ENCODE measurements at regions not wholly inside any gene's neighbourhood (a gene's known extent, or its start where the extent isn't known, plus 50 kb on each side); places are given as distances from the start of the nearest gene placed in this dataset.

GRCh38 chr12:90842477-90842876 is 112.5 kb downstream of the CCER1 start:
- H3K27ac Mint-ChIP-seq = no peak overlapping the region
- no peaks in the 10 kb centered on the region for H3K4me1 Mint-ChIP-seq (ENCODE audit: low read depth)
- peaks cover under 1% of the 10 kb centered on the region for H3K9me3 Mint-ChIP-seq
- H3K27me3 Mint-ChIP-seq = no peaks in the 10 kb centered on the region
- no peak overlapping the region for H3K4me3 Mint-ChIP-seq
- no peaks in the 10 kb centered on the region for H3K36me3 Mint-ChIP-seq (ENCODE audit: low read depth)

- no peaks in the 10 kb centered on the region for H3K36me3 Mint-ChIP-seq (ENCODE audit: low read depth)
- no peak overlapping the region for H3K27ac Mint-ChIP-seq
- H3K9me3 Mint-ChIP-seq = no peaks in the 10 kb centered on the region
- H3K4me3 Mint-ChIP-seq = no peak overlapping the region
- no peaks in the 10 kb centered on the region for H3K4me1 Mint-ChIP-seq (ENCODE audit: low read depth)
- no peaks in the 10 kb centered on the region for H3K27me3 Mint-ChIP-seq
These were observed 113.6 kb downstream of the CCER1 start for GRCh38 chr12:90841336-90841735.

DNA sequence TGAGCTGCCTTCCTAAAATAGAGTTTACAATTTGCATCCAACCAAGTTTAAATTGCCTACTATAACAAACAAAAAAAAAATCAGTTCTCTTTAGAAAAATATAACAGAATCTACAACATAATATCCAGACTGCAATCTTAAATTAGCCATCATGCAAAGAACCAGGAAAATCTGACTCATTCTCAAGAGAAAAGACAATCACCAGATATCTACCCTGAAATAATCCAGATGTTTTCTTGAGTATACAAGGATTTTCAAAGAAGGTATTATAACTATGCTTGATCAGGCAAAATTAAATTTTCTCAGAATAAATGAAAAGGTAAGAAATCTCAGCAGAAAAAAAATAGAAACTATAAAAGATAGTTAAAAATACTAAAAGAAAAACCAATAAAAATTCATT is 115.6 kb downstream of the CCER1 start:
- Mint-ChIP-seq H3K9me3 (no peaks in the 10 kb centered on the region), H3K27me3 (no peaks in the 10 kb centered on the region), H3K36me3 (ENCODE audit: low read depth) (no peaks in the 10 kb centered on the region)

GRCh38 chr12:90836689-90837088 is 118.3 kb downstream of the CCER1 start:
- Mint-ChIP-seq H3K27me3 (no peaks in the 10 kb centered on the region), H3K4me1 (ENCODE audit: low read depth) (no peaks in the 10 kb centered on the region), H3K9me3 (no peaks in the 10 kb centered on the region), H3K4me3 (no peak overlapping the region), H3K36me3 (ENCODE audit: low read depth) (no peaks in the 10 kb centered on the region), H3K27ac (no peak overlapping the region)

More for the DNA sequence above, 115.6 kb downstream of the CCER1 start:
- H3K4me1 Mint-ChIP-seq (ENCODE audit: low read depth) = no peaks in the 10 kb centered on the region
- H3K27ac Mint-ChIP-seq = no peak overlapping the region
- H3K4me3 Mint-ChIP-seq = no peak overlapping the region

- no peaks in the 10 kb centered on the region for H3K9me3 Mint-ChIP-seq
- H3K4me1 Mint-ChIP-seq (ENCODE audit: low read depth) = no peaks in the 10 kb centered on the region
- no peaks in the 10 kb centered on the region for H3K36me3 Mint-ChIP-seq (ENCODE audit: low read depth)
- H3K4me3 Mint-ChIP-seq = no peak overlapping the region
- no peaks in the 10 kb centered on the region for H3K27me3 Mint-ChIP-seq
- H3K27ac Mint-ChIP-seq = no peak overlapping the region
These were observed 121.7 kb downstream of the CCER1 start for GRCh38 chr12:90833228-90833627.

- H3K4me1 Mint-ChIP-seq (ENCODE audit: low read depth) = no peaks in the 10 kb centered on the region
- H3K27me3 Mint-ChIP-seq = no peaks in the 10 kb centered on the region
- H3K4me3 Mint-ChIP-seq = no peak overlapping the region
- H3K9me3 Mint-ChIP-seq = no peaks in the 10 kb centered on the region
- H3K36me3 Mint-ChIP-seq (ENCODE audit: low read depth) = no peaks in the 10 kb centered on the region
- no peak overlapping the region for H3K27ac Mint-ChIP-seq
These were observed 122.5 kb downstream of the CCER1 start for GRCh38 chr12:90832427-90832826.

DNA sequence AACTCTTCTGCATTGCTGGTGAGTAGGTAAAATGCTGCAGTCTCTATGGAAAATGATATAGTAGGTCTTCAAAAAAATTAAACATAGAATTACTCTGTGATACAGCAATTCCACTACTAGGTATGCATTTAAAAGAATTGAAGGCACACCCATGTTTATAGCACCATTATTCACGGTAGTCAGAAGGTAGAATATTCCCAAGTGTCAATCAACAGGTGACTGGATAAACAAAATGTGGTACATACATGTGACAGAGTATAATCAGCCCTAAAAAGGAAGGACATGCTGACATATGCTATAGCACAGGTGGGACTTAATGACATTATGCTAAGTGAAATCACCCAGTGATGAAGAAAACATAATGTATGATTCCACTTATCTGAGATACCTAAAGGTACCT is 123.3 kb downstream of the CCER1 start:
- H3K4me3 Mint-ChIP-seq = no peak overlapping the region
- H3K4me1 Mint-ChIP-seq (ENCODE audit: low read depth) = no peaks in the 10 kb centered on the region
- H3K36me3 Mint-ChIP-seq (ENCODE audit: low read depth) = no peaks in the 10 kb centered on the region
- H3K9me3 Mint-ChIP-seq = no peaks in the 10 kb centered on the region
- H3K27ac Mint-ChIP-seq = no peak overlapping the region
- no peaks in the 10 kb centered on the region for H3K27me3 Mint-ChIP-seq

DNA sequence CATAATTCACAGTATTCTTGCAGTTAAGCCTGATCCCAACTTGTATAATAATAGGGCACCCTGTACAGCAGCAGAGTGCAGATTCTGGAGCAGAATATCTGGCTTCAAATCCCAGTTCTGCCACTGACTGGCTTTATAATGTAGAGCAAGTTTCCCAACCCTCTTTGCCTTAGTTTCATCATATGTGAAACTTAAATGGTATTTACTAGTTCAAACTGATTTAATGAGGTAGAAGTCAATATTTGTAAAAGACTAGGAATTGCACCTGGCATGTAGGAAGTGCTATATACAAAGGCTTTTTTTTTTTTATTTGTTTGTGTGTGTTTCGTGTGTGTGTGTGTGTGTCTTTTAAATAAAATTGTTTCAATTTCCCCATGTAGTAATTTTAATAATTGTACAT is 125.9 kb downstream of the CCER1 start:
- H3K9me3 Mint-ChIP-seq = no peaks in the 10 kb centered on the region
- no peak overlapping the region for H3K27ac Mint-ChIP-seq
- H3K36me3 Mint-ChIP-seq (ENCODE audit: low read depth) = no peaks in the 10 kb centered on the region
- no peak overlapping the region for H3K4me3 Mint-ChIP-seq
- no peaks in the 10 kb centered on the region for H3K4me1 Mint-ChIP-seq (ENCODE audit: low read depth)
- H3K27me3 Mint-ChIP-seq = no peaks in the 10 kb centered on the region

GRCh38 chr12:90828621-90829020 is 126.4 kb downstream of the CCER1 start:
- H3K4me1 Mint-ChIP-seq (ENCODE audit: low read depth) = no peaks in the 10 kb centered on the region
- H3K27me3 Mint-ChIP-seq = no peaks in the 10 kb centered on the region
- H3K27ac Mint-ChIP-seq = no peak overlapping the region
- H3K4me3 Mint-ChIP-seq = no peak overlapping the region
- H3K36me3 Mint-ChIP-seq (ENCODE audit: low read depth) = no peaks in the 10 kb centered on the region
- H3K9me3 Mint-ChIP-seq = no peaks in the 10 kb centered on the region

DNA sequence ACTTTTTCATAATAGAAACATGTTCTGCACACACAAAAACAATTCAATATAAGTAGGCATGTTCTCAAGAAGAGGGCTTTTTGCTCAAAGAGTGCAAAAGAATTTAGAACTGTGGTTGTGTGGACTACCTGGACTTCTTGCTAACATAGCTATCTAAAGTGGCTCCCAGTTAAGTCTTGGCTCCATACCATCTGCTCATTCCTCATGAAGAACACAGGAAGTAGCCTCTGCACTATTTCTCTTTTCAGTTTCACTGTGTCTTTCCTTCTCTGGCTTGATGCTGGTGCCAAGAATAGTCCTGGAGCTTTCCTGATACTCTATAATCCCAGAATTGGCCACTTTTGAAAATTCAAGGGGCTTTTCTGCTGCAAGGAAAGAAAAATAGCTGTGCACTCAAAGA is 127.4 kb downstream of the CCER1 start:
- Mint-ChIP-seq H3K27me3 (no peaks in the 10 kb centered on the region), H3K9me3 (no peaks in the 10 kb centered on the region), H3K4me1 (ENCODE audit: low read depth) (no peaks in the 10 kb centered on the region), H3K36me3 (ENCODE audit: low read depth) (no peaks in the 10 kb centered on the region), H3K27ac (no peak overlapping the region), H3K4me3 (no peak overlapping the region)

DNA sequence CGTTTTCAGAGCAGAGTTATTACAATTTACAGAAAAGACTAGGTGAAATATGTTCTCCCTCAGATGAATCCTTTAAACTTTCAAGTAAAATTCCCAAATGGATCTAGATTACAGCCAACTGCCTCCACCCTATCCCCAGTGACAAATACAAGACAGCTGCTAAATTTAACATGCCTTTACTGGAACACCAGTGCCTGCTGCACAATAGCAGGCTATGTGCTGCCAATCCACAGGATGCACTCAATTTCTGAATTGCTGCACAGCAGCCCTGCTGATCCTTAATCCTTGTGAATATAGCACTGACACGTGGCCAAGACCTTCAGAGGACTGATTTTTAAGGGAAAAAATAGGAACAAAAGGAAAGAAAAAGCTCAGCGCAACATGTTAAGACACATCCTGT is 128.9 kb downstream of the CCER1 start:
- Mint-ChIP-seq H3K36me3 (ENCODE audit: low read depth) (no peaks in the 10 kb centered on the region), H3K4me1 (ENCODE audit: low read depth) (no peaks in the 10 kb centered on the region), H3K9me3 (no peaks in the 10 kb centered on the region), H3K4me3 (no peak overlapping the region), H3K27me3 (no peaks in the 10 kb centered on the region), H3K27ac (no peak overlapping the region)

DNA sequence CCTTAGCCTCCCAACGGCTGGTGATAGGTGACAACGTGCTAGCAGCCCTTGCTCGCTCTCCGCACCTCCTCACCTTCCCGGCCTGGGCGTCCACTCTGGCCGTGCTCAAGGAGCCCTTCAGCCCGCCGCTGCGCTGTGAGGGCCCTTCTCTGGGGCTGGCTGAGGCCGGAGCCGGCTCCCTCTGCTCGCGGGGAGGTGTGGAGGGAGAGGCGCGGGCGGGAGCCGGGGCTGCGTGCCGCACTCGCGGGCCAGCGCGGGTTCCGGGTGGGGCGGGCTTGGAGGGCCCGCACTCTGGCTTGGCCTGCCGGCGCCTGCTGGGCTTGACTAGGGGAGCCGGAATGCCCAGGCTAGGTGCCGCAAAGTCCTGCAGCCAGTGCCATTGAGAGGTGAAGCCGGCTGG is 131.1 kb downstream of the CCER1 start:
- H3K4me3 Mint-ChIP-seq = no peak overlapping the region
- H3K27me3 Mint-ChIP-seq = no peaks in the 10 kb centered on the region
- H3K4me1 Mint-ChIP-seq (ENCODE audit: low read depth) = no peaks in the 10 kb centered on the region
- H3K27ac Mint-ChIP-seq = no peak overlapping the region
- H3K36me3 Mint-ChIP-seq (ENCODE audit: low read depth) = no peaks in the 10 kb centered on the region
- H3K9me3 Mint-ChIP-seq = no peaks in the 10 kb centered on the region

DNA sequence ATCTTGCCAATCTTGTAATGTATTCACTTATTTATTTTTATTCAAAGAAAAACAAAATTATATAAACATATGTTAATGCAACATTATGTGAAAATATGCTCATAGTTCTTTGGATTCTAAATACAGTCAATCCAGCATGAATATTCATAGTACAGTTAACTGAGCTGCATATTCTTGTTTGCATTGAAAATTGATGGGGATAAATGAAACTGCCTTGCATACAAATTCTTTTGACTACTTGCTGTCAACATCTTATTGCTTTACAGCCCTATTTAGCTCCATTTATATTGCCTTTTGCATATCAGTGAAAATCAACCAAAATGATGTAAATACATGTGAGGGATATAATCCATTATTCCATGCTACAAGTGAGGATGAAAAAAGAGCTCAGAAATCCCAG is 135.3 kb downstream of the CCER1 start:
- H3K9me3 Mint-ChIP-seq = no peaks in the 10 kb centered on the region
- no peaks in the 10 kb centered on the region for H3K27me3 Mint-ChIP-seq
- no peaks in the 10 kb centered on the region for H3K36me3 Mint-ChIP-seq (ENCODE audit: low read depth)
- H3K27ac Mint-ChIP-seq = no peak overlapping the region
- no peaks in the 10 kb centered on the region for H3K4me1 Mint-ChIP-seq (ENCODE audit: low read depth)
- H3K4me3 Mint-ChIP-seq = no peak overlapping the region

DNA sequence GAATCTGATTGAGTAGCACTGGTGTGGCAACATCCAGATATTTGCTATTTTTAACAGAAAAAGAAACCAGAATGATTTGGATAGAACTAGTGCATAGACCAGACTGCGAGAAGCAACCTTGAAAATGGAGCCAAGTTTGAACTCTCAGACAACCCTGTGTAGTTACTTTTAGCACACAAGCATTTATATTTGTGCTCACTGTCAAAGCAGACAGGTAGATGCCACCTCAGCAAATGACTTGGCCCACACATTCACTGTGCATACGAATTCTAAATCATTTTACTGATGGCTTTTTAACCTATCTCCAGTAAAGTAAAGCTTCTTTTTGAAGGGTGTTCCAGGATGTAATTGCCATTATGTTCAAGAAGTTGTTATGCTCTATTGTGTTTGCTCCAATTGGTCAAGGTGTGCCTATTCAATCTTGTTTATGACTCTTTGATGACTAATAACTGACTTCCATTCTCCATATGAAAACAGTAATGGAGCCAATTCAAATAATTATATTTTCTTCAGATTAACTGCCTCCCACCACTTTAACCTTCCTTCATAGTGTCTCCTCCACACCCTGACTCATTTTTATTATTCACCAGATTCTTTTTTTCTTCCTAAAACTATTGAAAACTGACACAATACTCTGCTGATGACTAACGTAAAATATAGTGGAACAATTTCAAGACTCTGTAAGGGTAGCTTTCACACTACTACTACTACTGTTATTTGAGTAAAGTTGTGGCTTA is 138.5 kb downstream of the CCER1 start:
- no peaks in the 10 kb centered on the region for H3K4me1 Mint-ChIP-seq (ENCODE audit: low read depth)
- no peak overlapping the region for H3K27ac Mint-ChIP-seq
- no peaks in the 10 kb centered on the region for H3K27me3 Mint-ChIP-seq
- H3K9me3 Mint-ChIP-seq = no peaks in the 10 kb centered on the region
- no peaks in the 10 kb centered on the region for H3K36me3 Mint-ChIP-seq (ENCODE audit: low read depth)
- H3K4me3 Mint-ChIP-seq = no peak overlapping the region

GRCh38 chr12:90809940-90810339 is 145.0 kb downstream of the CCER1 start:
- H3K27ac Mint-ChIP-seq = no peak overlapping the region
- H3K27me3 Mint-ChIP-seq = no peaks in the 10 kb centered on the region
- no peaks in the 10 kb centered on the region for H3K9me3 Mint-ChIP-seq
- H3K4me1 Mint-ChIP-seq (ENCODE audit: low read depth) = no peaks in the 10 kb centered on the region
- H3K36me3 Mint-ChIP-seq (ENCODE audit: low read depth) = no peaks in the 10 kb centered on the region
- H3K4me3 Mint-ChIP-seq = no peak overlapping the region

GRCh38 chr12:90808568-90808967 is 146.4 kb downstream of the CCER1 start:
- H3K27me3 Mint-ChIP-seq = no peaks in the 10 kb centered on the region
- no peaks in the 10 kb centered on the region for H3K9me3 Mint-ChIP-seq
- no peak overlapping the region for H3K27ac Mint-ChIP-seq
- H3K36me3 Mint-ChIP-seq (ENCODE audit: low read depth) = no peaks in the 10 kb centered on the region
- H3K4me3 Mint-ChIP-seq = no peak overlapping the region
- H3K4me1 Mint-ChIP-seq (ENCODE audit: low read depth) = no peaks in the 10 kb centered on the region
